GM21619 (cell line): ENCODE measurements at regions not wholly inside any gene's neighbourhood (a gene's known extent, or its start where the extent isn't known, plus 50 kb on each side); places are given as distances from the start of the nearest gene placed in this dataset.

Source experiments
- ATAC-seq: cut with Tn5 transposase; IDR thresholded peaks from one replicate; pipeline ENCODE4 v1.9.1; 2021; ENCODE audit not compliant: unreplicated experiment

DNA sequence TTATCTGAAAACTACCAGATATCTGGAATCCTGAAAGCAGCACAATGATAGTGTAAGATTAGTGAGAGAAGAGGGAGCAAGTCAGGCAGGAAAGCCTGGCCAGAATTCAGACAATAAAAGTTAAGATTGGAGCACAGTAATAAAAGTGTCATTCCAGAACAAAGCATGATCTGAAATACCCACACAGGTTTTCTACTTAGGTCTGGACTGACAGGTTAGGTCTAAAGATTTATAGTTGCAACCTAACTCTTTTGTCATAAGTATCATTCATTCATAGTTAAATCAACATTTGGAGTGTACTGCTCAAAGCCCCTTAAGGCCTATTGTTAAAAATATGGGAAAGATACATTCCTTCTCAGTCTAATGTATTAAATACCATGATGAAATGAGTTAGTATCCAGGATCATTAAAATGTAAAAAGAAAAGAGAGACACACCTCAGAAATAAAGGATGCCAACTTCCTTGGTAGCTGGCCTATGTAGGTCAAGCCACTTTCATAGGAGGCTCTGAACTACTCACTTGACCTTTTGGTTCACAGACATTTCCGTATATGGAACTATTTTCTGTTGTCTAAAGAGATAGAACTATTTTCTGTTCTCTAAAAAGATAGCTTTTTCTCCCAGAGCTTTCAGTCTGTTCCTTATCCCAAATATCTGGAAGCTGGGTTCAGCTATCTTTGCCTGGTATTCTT lies 105.2 kb downstream of the FAS start:
- ATAC-seq, result no peak

DNA sequence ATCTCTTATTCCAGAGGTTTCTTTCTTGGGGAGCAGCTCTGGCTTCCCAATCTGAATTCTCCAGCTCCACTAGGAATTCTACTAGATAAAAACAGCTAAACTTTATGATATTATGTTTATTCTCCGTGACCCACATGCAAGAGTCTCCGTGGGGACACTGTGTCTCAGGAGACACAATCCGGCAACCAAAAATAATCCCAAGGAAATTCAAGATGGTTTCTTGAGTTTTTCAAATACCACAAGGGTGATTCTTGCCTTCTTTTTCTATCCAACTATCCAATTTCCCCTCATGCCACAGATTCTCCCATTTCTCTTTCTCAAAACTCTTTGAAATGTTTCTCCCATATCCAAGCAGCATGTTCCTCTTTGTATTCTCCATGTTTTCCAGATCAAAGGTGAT lies 103.1 kb downstream of the FAS start:
- no peak for ATAC-seq

GRCh38 chr10:89092981-89093380 lies 102.4 kb downstream of the FAS start:
- ATAC-seq, result no peak

- no peak for ATAC-seq
Measured at GRCh38 chr10:89092439-89092838, 101.8 kb downstream of the FAS start.

DNA sequence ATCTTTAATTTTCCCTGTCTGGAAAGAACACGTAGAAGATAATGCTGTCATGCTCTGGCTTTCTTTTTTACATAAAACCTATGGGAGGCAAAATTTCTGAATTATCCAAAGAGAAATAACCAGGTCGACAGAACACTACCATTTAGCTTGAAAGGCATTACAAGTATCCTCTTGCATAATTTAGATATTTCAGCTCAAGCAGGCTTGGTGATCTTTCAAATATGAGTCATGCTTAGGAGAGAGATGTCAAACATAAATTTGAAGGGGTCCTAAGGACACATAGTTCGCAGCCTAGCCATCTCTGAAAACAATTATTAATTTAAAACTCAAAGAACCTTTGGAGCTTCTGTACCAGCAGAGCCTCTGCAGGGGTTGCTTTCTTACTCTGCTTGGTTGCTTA lies 100.9 kb downstream of the FAS start:
- no peak for ATAC-seq

- no peak for ATAC-seq
Measured at GRCh38 chr10:89090756-89091445, 100.3 kb downstream of the FAS start.

GRCh38 chr10:89086801-89087521 lies 96.4 kb downstream of the FAS start:
- no peak for ATAC-seq

DNA sequence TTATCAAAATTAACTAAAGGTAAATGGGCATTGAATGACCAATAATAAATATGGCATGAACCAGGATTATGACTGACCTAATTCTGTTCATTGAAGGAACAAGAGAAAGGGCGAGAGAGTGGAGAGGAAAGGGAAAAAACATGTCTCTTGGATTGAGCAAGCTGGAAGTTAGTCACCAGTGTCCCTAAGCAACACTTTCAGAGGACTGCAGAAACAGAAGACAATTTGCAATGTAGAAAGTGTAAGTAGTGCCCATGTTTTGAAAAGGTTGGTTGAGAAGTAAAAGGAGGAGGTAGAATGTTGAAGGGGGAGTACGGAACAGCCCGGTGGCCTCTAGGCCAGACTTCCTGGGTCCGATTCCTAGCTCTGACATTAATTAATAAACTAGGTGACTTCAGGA lies 94.6 kb downstream of the FAS start:
- ATAC-seq, result no peak

GRCh38 chr10:89082086-89082485 lies 91.5 kb downstream of the FAS start:
- ATAC-seq, result no peak

DNA sequence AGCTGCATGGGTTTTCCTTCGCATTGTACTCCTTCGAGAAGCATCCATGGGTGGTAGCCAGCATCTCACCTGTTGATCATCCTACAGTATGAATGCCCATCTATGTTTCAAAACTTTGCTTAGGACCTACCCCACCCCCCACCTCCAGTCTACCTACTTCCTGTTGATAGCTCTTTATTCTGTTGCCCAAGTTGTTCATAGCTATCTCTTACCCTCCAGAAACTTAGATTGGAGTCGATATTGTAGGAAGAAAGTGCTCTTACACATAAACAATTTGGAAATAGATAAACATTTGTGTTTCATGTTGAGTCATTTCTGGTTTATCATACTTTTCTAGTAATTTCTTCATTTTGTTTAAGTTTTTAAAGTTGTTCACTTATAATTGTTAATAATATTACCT lies 90.1 kb downstream of the FAS start:
- no peak for ATAC-seq

DNA sequence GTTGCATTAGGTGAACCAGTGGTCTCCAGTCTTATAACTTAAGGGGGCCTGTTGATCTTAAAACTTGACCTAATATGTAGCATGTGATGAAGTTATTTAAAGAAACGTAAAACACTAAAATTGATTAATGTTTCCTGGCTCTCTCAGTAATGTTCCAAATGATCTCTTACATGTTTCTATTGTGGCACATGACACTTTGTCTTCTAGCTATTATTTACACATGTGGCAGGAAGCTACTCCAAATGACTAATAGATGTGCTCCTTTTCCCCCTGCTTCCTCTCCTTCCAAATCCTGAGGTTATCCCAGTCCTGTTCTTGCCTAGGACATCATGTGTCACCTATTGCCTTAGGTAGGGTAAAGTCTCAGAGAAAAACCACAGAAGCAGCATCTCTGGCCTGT lies 89.4 kb downstream of the FAS start:
- no peak for ATAC-seq

DNA sequence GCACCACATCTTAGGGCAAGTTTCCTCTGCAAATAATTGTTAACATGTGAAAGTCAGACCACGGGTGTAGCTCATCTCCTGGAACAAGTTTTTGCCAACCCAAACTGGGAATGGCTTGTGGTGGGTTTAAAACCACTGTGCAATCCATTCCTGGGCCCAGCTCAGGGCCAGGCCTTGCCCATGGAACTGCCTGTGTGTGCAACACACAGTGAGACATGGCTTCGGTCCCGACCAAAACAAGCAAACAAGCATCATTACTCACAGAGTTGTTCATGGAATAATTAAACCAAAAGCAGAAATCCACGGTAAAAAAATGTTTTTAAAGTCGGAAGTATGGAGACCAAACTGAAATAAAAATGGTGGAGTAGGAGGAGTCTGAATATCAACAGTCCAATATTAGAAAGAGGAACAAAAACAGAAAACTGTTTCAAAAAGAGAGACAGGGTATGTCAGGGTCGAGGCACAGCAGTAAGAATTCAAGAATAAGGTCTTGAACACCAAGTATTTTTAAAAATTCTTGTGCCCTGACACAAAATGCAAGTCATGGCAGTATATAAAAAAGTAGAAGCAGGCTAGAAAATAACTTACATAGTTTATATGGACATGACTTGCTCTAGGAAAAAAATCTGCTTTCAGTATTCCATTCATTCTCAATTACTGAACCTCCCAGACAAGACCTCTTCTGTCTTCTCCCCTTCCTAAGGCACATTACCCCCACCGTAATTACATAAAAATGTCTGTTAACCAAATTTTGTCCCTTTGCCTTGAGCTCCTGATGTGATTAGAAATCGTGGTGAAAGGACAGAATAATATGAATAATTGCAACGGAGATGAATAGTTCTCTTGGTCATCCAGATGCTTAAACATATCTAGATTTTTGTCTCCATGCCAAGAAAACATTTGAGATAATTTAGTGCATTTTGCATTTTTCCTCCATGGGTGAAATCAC lies 88.4 kb downstream of the FAS start:
- ATAC-seq, result no peak

- ATAC-seq, result no peak
Measured at GRCh38 chr10:89076120-89076519, 85.5 kb downstream of the FAS start.

GRCh38 chr10:89075631-89076030 lies 85.0 kb downstream of the FAS start:
- no peak for ATAC-seq

- no peak for ATAC-seq
Measured at GRCh38 chr10:89074120-89074519, 83.5 kb downstream of the FAS start.

DNA sequence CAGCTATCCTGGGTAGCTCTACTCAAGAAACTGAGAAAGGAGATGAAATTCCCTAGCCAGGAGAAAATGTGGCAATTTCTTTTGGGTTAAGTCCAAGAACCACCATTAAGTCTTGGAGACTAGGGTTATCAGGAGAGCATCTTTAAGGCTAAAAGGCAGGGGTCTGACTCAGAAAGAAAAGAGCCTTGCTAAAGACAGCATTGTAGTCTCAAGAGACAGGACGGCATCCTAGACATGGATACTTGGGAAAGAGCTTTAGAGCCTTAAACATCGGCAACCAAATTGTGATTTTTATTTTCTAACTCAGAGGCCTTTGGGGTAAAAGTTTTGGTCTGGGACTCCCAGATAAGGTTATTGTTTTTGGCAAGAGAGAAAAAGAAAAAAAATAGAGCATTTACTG lies 83.1 kb downstream of the FAS start:
- ATAC-seq, result no peak

DNA sequence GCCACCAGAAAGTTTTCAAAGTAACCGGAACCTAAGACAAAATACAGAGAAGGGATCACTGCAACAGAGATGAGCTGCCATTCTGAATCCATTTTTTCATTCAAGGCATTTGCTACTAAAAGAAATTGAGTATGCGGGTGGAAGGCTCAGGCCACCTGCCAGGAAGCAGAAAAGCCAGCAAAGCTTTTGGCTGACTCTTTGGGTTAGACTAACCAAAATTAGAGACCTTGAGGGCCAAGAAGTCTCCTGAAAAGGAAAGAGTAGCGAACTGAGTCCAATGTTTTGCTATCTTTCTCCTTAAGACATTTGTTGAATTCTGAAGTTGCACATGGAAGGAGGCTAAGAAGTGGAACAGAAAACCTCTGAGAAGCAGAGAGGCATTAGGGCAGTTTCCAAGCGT lies 79.0 kb downstream of the FAS start:
- ATAC-seq, result no peak
